ENCODE measurements at regions not wholly inside any gene's neighbourhood (a gene's known extent, or its start where the extent isn't known, plus 50 kb on each side); places are given as distances from the start of the nearest gene placed in this dataset.

DNA sequence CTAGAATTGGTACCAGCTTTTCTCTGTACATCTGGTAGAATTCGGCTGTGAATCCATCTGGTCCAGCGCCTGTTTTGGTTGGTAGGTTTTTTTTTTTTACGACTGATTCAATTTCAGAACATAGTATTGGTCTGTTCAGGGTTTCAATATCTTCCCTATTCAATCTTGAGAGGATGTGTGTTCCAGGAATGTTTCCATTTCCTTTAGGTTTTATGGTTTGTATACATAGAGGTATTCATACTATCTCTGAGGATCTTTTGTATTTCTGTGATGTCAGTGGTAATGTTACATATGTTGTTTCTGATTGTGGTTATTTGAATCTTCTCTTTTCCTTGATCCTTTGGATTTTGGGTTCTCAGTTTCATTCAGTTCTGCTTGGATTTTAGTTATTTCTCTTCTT lies 172.1 kb upstream of the ITGA4 start:
- TF ChIP-seq, protein P1, sequence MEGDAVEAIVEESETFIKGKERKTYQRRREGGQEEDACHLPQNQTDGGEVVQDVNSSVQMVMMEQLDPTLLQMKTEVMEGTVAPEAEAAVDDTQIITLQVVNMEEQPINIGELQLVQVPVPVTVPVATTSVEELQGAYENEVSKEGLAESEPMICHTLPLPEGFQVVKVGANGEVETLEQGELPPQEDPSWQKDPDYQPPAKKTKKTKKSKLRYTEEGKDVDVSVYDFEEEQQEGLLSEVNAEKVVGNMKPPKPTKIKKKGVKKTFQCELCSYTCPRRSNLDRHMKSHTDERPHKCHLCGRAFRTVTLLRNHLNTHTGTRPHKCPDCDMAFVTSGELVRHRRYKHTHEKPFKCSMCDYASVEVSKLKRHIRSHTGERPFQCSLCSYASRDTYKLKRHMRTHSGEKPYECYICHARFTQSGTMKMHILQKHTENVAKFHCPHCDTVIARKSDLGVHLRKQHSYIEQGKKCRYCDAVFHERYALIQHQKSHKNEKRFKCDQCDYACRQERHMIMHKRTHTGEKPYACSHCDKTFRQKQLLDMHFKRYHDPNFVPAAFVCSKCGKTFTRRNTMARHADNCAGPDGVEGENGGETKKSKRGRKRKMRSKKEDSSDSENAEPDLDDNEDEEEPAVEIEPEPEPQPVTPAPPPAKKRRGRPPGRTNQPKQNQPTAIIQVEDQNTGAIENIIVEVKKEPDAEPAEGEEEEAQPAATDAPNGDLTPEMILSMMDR (IDR thresholded peaks at IDR 0.05), result no peak
- no peak for TF ChIP-seq POLR2A (IDR thresholded peaks at IDR 0.05)
